Stimulated activated CD8-positive, alpha-beta memory T cell treated with anti-CD3 and anti-CD28 coated beads, Interleukin-12 subunit alpha, Interleukin-12 subunit beta, amount 100 ng/mL, for 24 hours (primary cell): ENCODE measurements at regions not wholly inside any gene's neighbourhood (a gene's known extent, or its start where the extent isn't known, plus 50 kb on each side); places are given as distances from the start of the nearest gene placed in this dataset.

ENCODE experiments used
- DNase-seq: peaks from one replicate; pipeline ENCODE4 v3.0.0-alpha.2; 2020; ENCODE audit errors: extremely low read depth

- no peak for DNase-seq
Measured at GRCh38 chr1:88062650-88063153, 621.4 kb upstream of the PKN2 start.

GRCh38 chr1:88063605-88064004, 620.5 kb upstream of the PKN2 start:
- DNase-seq: no peak

GRCh38 chr1:88068407-88068960, 615.6 kb upstream of the PKN2 start:
- no peak for DNase-seq

- DNase-seq: no peak
Measured at GRCh38 chr1:88070956-88071355, 613.1 kb upstream of the PKN2 start.

- DNase-seq: no peak
Measured at GRCh38 chr1:88074661-88075060, 609.4 kb upstream of the PKN2 start.

- DNase-seq: no peak
Measured at GRCh38 chr1:88075813-88076212, 608.3 kb upstream of the PKN2 start.

- DNase-seq: no peak
Measured at GRCh38 chr1:88079036-88079435, 605.0 kb upstream of the PKN2 start.

GRCh38 chr1:88080875-88081274, 603.2 kb upstream of the PKN2 start:
- no peak for DNase-seq

GRCh38 chr1:88088481-88088880, 595.6 kb upstream of the PKN2 start:
- DNase-seq: no peak

GRCh38 chr1:88089961-88090360, 594.1 kb upstream of the PKN2 start:
- no peak for DNase-seq

GRCh38 chr1:88098881-88099280, 585.2 kb upstream of the PKN2 start:
- DNase-seq: no peak

GRCh38 chr1:88101041-88101440, 583.0 kb upstream of the PKN2 start:
- DNase-seq: no peak

GRCh38 chr1:88104236-88104635, 579.8 kb upstream of the PKN2 start:
- no peak for DNase-seq

GRCh38 chr1:88104886-88105285, 579.2 kb upstream of the PKN2 start:
- DNase-seq: no peak

GRCh38 chr1:88111816-88112215, 572.3 kb upstream of the PKN2 start:
- no peak for DNase-seq

- no peak for DNase-seq
Measured at GRCh38 chr1:88117597-88117996, 566.5 kb upstream of the PKN2 start.

GRCh38 chr1:88118176-88118845, 565.8 kb upstream of the PKN2 start:
- no peak for DNase-seq

- DNase-seq: no peak
Measured at GRCh38 chr1:88124614-88125013, 559.5 kb upstream of the PKN2 start.

- DNase-seq: no peak
Measured at GRCh38 chr1:88126467-88126866, 557.6 kb upstream of the PKN2 start.

- DNase-seq: no peak
Measured at GRCh38 chr1:88133991-88134390, 550.1 kb upstream of the PKN2 start.

GRCh38 chr1:88134983-88135921, 548.8 kb upstream of the PKN2 start:
- DNase-seq: no peak

- no peak for DNase-seq
Measured at GRCh38 chr1:88139633-88140032, 544.4 kb upstream of the PKN2 start.

GRCh38 chr1:88140325-88140724, 543.7 kb upstream of the PKN2 start:
- DNase-seq: no peak
